NCI-H446 treated with DMSO at 0.1 percent for 48 hours (cell line): ENCODE measurements at regions not wholly inside any gene's neighbourhood (a gene's known extent, or its start where the extent isn't known, plus 50 kb on each side); places are given as distances from the start of the nearest gene placed in this dataset.
"Not testable (repeated sequence)": the region's sequence is repeated elsewhere in the genome, so short reads cannot be mapped to it uniquely, and the experiment has no call there.

Experiments
- DNase-seq: peaks from one replicate; lab custom pipeline; 2025; lab: John Stamatoyannopoulos, UW

GRCh38 chr2:123606631-123607030 lies 418.5 kb upstream of the CNTNAP5 start:
- DNase-seq, result no peak

GRCh38 chr2:123609077-123609476 lies 416.0 kb upstream of the CNTNAP5 start:
- DNase-seq, result no peak

GRCh38 chr2:123614596-123614995 lies 410.5 kb upstream of the CNTNAP5 start:
- peak; percentile 96 for DNase-seq

DNA sequence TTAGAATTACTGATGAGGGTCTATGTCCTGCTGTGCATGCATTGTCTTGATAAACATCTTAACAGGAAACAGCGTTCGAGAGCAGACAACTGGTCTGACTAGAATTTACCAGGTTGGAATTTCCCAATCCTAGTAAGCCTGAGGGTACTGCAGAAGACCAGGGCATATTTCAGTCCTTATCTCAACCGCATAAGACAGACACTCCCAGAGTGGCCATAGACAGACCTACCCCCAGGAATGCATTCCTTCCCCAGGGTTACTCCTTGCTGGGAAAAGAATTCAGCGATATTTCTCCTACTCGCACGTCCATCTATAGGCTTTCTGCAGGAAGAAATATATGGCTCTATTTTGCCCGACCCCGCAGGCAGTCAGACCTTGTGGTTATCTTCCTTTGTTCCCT lies 406.4 kb upstream of the CNTNAP5 start:
- not testable (repeated sequence) for DNase-seq

- no peak for DNase-seq
Observed at GRCh38 chr2:123624816-123625215, 400.3 kb upstream of the CNTNAP5 start.

GRCh38 chr2:123636232-123636631 lies 388.9 kb upstream of the CNTNAP5 start:
- no peak for DNase-seq

DNA sequence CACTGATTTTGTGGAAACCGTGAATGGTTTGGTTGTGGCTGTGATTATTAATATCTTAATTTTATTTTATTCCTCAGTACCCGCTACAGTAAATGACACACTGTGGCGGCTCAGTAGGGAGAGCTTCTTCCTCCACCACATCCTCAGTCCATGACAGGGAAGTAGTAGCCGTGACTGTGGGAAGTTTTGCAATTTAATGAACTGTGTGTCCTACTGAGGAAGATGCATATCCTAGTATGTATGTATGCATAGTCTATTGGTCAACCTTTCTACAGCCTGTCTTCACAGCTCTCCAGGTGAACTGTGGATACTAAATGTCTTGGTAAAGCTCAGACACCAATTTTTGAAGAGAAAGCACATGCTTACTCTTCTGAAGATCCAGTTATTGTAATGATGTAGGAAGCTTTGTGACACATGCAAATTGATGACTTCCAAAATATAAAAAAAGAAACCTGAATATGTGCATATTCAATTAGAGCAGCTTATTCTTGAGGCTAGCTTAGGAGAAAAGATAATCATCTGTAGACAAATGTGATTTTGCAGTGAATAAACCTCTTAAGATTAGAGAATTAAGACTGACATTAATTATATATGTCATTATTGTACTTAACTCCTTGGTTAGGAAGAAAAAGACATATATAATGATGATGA lies 384.3 kb upstream of the CNTNAP5 start:
- no peak for DNase-seq

DNA sequence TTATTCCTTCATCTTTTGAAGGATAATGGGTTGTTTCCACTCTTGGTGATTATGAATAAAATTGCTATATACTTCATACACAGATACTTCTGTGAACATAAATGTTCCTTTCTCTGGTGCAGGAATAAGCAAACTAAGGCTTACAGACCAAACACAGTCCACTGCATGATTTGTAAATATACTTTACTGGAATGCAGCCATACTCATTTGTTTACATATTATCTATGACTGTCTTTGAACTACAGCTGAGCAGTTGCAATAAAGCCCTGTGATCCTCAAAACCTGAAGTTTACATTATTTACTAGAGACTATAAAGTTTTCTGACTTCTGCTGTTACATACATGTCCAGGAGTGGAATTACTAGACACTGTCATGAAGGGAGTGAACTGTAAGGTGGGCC lies 381.0 kb upstream of the CNTNAP5 start:
- no peak for DNase-seq

DNA sequence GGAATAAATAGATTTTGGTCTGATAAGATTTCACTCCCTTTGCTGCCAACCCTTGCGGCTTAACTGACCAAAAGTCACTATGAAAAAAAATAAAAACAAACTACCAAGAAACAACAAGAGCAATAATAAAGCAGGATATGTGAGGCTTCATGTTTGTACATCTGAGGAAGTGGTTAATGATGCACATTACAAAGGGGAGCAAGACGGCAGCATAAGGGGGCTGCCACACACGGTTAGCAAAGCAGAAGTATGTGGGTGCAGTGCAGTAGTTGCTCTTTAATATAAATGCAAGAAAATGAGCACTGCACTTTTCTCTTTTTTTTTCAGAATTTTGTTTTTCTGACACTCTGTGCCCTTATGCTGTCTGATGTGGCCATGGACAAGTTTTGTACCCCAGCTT lies 377.1 kb upstream of the CNTNAP5 start:
- no peak for DNase-seq

- DNase-seq, result no peak
Observed at GRCh38 chr2:123648956-123649355, 376.1 kb upstream of the CNTNAP5 start.

DNA sequence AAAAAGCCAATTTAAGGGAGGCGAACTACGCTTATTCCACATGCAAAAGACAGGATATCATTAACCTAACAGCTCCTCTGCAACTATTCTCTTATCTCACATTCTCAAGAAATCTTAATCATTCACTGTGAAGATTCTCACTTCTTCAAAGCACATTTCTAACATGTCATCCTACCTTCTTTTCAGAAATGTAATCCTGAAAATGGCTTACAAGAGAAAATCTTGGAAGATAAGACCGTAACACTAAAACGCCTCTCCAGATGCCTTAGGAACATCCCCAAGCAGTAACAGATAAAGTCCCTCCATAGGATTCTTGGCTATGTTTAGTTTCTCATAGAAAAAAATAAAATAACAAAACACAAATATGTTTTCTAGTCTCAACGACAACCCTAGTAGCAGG lies 373.9 kb upstream of the CNTNAP5 start:
- DNase-seq, result no peak

DNA sequence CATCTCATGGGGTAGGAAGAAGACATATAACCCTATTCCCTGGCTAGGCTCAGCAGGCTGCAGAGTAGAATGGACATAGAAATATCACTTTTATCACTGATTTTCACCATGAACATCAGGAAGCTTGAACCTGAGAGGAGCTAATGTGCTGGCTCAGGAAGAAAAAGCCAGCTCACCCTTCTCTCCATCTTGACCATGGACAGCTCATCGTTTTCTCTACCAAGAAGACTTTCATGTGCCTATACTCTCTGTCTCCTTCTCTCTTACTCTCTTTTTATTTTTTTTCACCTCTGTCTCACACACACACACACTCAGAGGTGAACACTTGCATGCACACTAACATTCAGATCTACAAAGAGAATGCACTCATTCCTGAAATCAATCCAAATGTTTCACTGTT lies 372.8 kb upstream of the CNTNAP5 start:
- DNase-seq, result no peak

DNA sequence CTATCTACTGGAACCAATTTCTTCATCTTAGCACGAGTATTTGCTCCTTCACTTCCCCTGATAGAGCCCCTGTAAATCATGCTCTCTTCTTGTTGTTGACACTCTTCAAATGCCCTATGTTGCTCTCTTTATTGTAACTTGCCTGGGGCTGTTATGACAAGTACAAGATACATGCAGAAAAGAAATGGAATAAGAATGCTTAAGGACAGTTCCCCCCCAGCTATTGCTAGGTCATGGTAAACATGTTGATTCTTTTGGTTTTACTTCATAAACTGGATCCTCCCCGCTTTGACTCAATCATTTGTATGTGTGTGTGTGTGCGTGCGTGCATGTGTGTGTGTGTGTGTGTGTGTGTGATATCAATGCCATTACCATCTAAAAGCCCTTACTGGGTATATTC lies 368.5 kb upstream of the CNTNAP5 start:
- DNase-seq, result no peak

DNA sequence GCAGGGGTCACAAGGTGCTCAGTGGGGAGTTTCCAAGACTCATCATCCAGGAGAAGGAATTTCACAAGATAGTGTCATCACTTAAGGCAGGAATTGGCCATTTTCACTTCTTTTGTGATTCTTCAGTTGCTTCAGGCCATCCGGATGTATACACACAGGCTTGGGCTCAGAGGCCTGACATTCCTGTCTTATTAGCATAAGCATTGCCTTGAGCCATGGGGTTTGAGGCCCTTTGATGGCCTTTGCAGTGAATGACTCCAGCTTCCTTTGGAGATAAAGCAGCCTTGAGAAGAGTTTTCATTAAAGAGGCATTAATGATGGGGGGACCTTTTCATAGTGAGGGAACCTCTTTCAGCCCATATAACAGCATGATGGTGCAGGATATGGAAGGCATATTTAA lies 366.0 kb upstream of the CNTNAP5 start:
- DNase-seq, result no peak

- no peak for DNase-seq
Observed at GRCh38 chr2:123670286-123670685, 354.8 kb upstream of the CNTNAP5 start.

DNA sequence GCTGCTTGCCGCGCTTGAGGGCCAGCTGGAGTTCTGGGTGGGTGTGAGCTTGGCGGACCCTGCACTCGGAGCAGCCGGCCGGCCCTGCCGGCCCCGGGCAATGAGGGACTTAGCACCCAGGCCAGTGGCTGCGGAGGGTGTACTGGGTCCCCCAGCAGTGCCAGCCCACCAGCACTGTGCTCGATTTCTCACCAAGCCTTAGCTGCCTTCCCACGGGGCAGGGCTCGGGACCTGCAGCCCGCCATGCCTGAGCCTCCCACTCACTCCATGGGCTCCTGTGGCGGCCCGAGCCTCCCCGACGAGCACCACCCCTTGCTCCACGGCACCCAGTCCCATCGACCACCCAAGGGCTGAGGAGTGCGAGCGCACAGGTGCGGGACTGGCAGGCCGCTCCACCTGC lies 341.3 kb upstream of the CNTNAP5 start:
- not testable (repeated sequence) for DNase-seq

DNA sequence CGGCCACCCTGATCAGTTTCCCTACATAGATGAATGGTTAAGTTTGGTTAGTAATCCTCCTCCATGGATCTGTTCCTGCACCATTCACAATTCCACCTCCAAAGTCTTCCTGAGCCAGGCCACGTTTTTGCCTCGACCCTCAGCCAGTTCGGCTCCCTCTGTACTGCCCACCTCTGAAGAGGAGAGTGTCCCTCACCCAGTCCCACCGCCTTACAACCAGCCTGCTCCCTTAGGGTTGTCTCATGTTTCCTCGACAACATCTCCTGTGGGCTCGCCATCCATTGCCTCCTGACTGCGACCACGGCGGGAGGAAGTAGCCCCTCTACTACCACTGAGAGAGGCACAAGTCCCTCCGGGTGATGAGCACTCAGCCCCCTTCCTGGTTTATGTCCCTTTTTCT lies 338.0 kb upstream of the CNTNAP5 start:
- DNase-seq, result no peak

DNA sequence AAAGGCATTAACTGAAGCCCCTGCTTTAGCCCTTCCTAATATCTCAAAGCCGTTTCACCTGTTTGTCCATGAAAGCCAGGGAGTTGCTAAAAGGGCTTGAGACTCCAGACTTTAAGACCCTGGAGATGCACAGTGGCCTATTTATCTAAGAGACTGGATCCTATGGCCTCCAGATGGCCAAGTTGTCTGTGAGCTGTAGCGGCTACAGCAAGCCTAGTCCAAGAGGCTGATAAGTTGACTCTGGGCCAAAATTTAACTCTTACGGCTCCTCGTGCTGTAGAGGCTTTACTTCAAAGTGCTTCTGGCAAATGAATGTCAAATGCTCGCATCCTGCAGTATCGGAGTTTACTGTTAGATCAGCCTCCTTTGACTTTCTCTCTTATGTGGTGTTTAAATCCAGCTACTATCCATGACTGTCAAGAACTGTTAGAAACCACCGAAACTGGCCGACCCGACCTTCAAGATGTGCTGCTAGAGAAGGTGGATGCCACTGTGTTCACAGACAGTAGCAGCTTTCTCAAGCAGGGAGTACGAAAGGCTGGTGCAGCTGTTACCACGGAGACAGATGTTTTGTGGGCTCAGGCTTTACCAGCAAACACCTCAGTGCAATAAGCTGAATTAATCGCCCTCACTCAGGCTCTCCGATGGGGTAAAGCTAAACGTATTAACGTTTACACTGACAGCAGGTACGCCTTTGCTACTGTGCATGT lies 336.7 kb upstream of the CNTNAP5 start:
- peak; percentile 80 for DNase-seq

GRCh38 chr2:123692121-123692520 lies 333.0 kb upstream of the CNTNAP5 start:
- DNase-seq, result no peak

- DNase-seq, result no peak
Observed at GRCh38 chr2:123693836-123694235, 331.3 kb upstream of the CNTNAP5 start.

DNA sequence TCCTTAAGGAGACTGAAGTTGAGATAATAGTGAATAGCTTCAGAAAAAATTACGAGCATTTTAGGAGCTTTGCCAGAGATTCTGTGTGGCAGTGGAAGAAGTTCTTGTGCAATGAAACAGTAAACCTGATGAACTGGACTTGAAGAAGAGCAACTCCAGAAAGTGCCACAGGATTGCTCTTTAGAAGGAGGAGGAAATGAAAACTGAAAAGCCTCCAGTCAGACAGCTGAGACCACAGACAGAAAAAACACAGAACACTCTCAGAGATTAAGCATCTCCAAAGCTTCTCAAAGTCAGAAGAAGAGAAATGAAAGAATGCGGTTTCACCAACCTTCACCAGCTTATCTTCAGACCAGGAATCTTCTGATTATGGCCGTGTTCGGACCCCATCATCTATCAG lies 329.7 kb upstream of the CNTNAP5 start:
- DNase-seq, result no peak

DNA sequence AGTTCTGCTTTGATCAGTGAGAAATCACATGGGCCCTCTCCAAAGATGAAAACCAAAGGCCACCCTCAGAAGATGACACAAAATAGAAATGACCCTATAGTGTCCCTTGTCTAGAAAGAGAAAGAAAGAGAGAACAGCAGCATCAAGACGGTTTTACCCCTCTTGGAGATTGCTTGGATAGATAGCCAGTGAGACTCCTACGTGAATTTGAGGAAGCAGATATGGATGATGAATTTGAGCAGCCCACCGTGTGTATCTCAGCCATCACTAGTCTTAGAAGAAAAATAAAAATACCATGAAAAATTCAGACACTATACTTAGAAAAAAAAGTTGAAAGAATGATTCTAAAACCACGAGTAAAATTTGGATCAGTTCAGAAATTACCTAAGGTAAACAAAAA lies 329.1 kb upstream of the CNTNAP5 start:
- no peak for DNase-seq

GRCh38 chr2:123696799-123697410 lies 328.2 kb upstream of the CNTNAP5 start:
- no peak for DNase-seq
